ENCODE measurements at regions not wholly inside any gene's neighbourhood (a gene's known extent, or its start where the extent isn't known, plus 50 kb on each side); places are given as distances from the start of the nearest gene placed in this dataset.
"Not testable (repeated sequence)": the region's sequence is repeated elsewhere in the genome, so short reads cannot be mapped to it uniquely, and the experiment has no call there.

DNA sequence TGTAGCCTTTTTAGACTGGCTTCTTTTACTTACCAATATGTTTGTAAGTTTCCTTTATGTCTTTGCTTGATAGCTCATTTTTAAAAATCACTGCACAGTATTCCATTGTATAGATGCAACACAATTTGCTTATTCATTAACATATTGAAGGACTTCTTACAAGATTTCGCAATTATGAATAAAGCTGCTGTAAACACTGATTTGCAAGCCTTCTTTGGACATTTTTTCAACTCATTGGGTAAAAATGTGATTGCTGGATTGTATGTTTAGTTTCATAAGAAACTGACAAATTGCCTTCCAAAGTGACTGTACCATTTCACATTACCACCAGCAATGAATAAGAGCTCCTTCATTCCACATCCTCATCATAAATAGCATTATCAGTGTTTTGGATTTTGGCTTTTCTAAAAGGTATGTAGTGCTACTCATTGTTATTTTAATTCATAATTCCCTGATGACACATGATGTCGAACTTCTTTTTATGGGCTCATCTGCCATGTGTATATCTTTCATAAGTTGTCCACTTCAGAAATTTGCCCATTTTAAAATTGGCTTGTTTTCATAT lies 80.7 kb downstream of the TFAP2B start:
- DNase-seq (ENCODE audit: low spot score): no peak

DNA sequence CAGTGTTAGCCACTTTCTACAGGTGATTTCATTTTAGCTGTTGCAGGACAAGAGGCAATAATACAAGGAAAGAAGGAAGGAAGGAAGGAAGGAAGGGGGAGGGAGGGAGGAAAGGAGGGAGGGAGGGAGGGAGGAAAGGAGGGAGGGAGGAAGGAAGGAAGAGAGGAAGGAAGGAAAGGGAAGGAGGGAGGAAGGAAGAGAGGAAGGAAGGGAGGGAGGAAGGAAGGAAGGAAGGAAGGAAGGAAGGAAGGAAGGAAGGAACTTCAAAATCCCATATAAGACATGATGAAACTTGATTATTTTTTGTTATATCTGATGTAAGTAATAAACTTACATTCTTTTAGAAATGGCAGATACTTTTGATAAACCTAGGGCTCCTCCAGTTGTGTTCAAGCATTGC lies 83.6 kb downstream of the TFAP2B start:
- no peak for DNase-seq (ENCODE audit: low spot score)

DNA sequence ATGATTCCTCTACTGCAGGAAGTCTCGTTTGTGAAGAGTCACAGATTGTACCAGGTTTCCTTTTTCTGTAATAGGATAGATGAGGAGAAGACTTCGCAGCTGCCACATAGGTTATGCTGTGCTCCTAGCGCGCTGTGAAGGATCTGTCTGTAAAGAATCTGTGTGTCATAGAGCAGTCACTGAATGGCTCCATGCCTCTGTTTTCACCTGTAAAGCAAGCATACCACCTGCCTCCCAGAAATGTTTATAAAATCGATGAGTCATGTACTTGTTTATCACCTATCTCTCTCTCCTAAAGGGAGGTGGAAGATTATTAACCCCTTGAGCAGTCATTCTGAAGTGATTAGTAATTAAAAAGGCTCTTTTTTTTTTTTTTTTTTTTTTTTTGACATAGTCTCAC lies 86.6 kb downstream of the TFAP2B start:
- no peak for DNase-seq (ENCODE audit: low spot score)

DNA sequence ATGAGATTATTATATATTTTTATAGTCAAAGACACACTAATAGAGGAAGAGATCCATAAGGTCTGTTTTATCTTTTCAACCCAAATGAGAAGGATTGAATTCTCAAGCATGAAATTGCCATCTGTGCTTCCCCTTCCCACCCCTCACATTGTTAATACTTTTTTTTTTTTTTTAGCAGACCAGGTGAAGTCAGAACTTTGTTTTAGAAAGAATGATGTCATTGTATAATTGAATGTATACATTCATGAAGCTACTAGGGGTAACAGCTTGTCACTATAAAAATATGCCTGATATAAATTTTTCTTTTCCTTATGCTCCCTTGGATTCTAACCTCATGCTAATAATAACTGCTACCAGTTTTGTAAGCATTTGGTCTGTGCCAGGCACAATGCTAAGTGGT lies 88.9 kb downstream of the TFAP2B start:
- DNase-seq (ENCODE audit: low spot score): no peak

DNA sequence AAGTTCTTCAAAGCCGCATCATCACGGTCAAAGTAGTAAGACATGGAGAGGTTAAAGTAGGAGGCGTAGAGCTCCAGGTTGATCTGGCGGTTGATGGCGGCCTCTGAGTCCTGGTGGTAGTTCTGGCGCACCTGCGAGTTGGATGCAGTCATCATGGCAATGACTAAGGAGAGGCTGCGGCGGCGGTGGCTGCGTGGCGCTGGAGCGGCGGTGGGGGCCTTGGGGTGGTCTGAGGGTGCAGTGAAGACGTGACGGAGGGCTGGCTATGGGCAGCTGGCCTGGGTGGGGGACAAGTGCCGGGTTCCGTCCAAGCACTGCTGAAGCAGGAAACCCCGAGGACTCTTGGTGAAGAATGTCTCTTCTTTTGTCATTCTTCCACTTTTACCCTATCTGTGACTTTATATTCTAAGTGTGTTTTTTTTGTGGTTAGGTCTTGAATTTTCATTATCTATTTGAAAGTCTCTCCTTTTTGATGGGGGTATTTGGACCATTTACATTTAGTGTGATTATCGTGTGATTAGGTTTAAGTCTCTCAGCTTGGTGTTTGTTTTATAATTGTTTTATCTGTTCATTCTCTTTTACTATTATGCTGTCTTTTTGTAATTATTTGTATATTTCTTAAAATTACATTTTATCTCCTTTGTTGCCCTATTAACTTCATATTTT lies 94.6 kb downstream of the TFAP2B start:
- DNase-seq (ENCODE audit: low spot score): no peak

DNA sequence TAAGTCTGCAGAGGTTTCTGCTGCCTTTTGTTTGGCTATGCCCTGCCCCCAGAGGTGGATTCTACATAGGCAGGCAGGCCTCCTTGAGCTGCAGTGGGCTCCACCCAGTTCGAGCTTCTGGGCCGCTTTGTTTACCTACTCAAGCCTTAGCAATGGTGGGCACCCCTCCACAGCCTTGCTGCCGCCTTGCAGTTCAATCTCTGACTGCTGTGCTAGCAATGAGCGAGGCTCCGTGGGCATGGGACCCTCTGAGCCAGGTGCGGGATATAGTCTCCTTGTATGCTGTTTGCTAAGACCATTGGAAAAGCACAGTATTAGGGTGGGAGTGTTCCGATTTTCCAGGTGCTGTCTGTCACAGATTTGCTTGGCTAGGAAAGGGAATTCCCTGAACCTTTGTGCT lies 102.7 kb downstream of the TFAP2B start:
- DNase-seq (ENCODE audit: low spot score): not testable (repeated sequence)

DNA sequence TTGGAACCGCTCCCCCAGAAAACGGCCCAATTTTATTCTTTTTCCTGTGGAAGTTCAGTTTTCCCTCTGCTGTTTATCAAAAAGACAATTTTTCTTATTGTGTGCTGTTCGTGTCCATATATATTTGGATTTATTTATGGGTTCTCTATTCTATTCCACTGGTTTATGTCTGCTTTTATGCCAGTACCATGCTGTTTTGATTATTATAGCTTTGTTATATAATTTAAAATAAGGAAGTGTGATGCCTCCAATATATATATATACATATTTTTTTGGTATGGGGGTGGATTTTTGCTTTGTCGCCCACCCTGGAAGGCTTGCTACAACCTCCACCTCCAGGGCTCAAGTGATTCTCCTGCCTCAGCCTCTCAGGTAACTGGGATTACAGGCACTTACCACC lies 103.3 kb downstream of the TFAP2B start:
- no peak for DNase-seq (ENCODE audit: low spot score)

DNA sequence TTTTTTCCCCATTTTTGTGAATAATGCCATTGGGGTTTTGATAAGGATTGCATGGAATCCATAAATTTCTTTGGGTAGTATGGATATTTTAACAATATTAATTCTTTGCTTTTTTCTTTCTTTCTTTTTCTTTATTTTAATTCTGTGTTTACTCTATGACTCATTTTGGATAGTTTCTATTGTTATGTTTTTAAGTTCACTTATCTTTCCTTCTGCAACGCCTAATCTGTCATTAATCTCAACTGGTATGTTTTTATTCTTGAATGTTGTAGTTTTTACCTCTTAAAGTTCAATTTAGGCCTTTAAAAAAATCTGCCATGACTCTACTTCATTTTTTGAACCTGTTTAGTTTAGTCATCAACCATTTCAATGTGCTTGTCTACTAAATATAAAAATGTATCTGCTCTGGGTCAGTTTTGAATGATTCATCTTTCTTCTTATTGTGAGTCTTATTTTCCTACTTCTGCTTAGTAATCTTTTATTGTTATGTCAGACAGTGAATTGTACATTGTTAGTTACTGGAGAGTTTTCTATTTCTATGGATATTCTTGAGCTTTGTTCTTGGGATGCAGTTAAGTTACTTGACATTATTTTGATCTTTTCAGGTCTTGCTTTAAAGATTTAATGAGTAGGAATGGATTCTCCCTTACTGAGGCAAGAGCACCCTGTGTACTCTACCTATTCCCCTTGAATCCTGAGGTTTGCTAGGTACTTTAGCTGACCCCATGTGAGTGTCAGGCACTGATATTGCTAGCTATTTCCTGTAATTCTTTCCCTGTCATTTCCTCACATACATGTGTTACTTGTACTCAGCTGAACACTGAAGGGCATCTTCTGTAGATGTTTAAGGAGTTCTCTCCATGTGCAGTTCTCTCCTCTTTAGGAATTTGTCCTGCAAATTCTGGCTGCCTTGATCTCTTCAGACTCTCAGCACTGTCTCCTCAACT lies 104.2 kb downstream of the TFAP2B start:
- DNase-seq (ENCODE audit: low spot score): no peak

DNA sequence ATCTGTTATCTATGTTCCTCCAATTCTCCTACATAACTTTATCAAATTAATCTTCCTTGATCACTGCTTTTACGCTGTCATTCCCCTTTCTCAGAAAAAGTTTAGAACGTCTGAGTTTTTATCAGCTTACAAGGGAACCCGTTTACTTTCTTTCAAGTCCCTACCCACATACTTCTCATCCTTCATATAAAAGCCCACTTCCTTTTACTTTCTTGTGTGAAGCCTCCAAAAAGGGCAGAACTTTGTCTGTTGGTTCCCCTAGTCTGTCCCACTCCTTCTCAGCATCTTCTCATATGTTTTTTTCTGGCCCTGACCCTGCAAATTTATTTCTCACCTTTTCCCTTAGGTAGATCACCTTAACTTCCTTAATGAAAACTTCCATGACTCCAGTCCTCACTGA lies 106.1 kb downstream of the TFAP2B start:
- no peak for DNase-seq (ENCODE audit: low spot score)

DNA sequence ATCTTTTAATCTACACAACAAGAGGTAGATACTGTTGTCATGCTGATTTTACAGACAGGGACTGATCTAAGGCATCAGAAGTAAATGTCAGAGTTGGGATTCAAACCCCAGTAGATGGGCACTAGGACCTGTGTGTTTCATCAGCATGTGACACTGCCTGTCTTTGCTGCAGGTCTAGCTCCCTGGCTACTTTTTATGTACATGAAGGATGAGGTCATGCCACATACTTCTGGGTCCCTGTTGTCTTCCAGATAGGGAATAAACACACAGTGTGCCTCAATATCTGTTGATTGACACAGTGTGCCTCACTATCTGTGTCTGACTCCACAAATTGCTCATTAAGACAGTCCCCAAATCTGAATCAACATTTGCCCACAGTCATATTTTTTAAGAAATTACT lies 106.9 kb downstream of the TFAP2B start:
- no peak for DNase-seq (ENCODE audit: low spot score)

DNA sequence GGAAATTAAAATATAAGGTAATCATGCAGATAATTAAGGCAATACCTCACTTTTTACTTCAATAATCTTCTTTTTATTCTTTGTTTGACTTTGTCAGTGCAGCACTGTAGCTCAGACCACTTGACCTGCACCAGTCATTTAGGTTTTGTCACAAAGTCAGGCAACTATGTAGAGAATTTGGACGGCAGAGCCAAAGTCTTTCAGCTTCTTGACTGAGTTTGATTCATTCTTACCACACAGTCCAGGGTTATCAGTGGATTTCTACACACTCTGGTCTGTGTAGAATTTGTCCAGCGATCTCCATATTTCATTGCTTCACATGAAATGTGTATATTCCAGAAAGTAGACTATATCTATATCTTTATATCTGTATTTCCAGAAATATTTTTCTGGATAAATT lies 107.3 kb downstream of the TFAP2B start:
- DNase-seq (ENCODE audit: low spot score): no peak

DNA sequence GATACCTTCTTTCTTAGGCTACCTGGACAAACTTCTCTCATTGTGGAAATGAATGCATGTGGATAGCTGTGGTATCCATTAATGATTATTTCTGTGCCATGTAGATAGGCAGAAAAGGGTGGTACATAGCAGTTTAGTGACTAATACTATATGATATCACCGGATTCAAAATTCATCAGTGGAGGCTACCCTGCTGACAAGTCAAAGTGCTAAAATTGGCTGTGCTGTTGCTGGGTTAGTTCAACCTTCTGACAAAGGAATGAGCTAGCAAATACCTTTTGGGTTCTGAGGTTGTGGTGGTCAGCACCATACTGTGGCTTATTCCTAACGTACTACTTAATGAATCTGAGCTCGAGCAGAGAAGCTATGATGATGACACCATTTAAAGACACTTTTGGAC lies 109.1 kb downstream of the TFAP2B start:
- DNase-seq (ENCODE audit: low spot score): no peak

DNA sequence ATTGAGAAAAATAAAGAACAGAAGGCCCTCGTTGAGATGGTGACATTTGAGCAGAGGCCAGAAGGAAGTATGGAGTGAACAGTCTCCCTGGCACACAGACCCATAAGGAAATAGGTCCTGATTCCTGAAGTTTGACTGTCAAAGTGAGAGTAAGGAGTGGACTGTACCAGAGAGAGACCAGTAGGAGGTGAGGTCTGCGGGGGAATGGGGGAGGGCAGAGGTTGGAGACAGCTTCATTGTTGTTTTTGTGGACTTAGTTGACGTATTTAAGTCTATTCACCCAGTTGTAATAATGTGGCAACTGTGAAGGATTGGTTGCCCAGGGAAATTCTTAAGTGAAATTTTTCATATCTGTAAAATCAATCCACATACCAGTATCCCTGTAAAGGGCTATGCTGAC lies 110.7 kb downstream of the TFAP2B start:
- DNase-seq (ENCODE audit: low spot score): no peak

DNA sequence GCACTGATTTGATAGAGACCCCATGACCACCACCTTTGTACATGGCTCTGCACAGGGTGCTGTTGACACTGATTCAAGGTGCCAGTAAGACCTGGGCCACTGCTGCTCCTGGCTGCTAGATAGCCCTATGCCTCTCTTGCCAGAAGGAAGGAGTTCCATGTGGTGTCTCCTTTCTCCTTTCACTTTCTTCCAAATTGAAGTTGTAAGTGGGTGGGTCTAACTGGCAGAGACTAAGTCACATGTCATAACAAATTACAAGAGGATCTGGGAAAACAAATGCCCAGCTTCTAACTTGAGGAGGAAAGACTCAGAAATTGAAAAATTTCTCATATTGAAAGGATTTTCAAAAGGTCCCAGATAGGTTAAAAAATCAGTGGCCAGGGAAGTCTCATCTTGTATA lies 116.8 kb downstream of the TFAP2B start:
- DNase-seq (ENCODE audit: low spot score): peak; percentile 38

DNA sequence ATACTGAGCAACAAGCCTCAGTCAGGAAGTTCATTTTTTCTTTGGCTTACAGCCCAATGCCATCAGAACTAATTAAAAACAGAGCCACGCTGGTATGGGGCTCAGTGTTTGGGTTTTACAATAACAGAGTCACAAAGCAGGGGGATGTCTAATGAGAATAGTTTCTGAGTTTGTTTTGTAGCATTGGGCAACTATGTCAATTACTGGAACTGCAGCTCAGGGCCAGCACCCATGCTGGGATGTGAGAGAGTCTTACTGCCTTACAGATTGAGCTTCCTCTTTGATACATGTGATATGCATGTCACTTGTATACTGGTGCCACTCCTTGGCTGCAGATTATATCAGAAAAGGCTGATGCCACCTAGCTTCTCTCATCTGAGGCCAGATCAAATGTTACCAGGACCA lies 117.6 kb downstream of the TFAP2B start:
- DNase-seq (ENCODE audit: low spot score): peak; percentile 11

DNA sequence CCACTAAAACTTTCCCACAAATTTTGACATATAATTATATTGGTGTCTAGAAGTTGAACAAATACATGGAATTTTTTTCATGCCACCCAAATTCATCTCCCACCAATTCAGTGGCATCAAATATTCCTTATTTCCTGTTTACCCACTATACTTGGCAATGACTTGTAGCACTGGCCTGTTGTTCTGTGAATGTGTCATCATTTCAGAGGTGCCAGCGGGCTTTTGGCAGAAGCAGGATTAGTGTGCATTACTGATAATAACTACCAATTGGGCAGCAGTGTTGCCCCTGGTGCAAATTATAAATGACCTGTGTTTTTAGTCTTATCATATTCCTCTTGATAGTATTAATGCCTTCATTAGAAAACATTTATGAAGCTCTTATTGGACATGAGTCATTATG lies 121.3 kb downstream of the TFAP2B start:
- DNase-seq (ENCODE audit: low spot score): no peak

DNA sequence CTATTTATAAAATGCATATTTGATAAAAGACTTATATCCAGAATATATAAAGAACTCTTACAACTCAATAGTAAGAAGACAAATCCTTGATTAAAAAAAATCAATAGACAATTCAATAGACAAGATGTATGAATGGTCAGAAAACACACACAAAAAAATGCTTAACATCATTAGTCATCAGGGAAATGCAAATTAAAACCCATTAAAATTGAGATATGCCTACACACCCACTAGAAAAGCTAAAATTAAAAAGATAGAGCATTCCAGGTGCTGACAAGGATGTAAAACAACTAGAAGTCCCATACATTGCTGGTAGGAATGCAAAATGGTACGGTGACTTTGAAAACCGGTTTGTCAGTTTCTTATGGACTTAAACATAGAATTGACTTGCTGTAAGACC lies 127.1 kb downstream of the TFAP2B start:
- DNase-seq (ENCODE audit: low spot score): no peak

DNA sequence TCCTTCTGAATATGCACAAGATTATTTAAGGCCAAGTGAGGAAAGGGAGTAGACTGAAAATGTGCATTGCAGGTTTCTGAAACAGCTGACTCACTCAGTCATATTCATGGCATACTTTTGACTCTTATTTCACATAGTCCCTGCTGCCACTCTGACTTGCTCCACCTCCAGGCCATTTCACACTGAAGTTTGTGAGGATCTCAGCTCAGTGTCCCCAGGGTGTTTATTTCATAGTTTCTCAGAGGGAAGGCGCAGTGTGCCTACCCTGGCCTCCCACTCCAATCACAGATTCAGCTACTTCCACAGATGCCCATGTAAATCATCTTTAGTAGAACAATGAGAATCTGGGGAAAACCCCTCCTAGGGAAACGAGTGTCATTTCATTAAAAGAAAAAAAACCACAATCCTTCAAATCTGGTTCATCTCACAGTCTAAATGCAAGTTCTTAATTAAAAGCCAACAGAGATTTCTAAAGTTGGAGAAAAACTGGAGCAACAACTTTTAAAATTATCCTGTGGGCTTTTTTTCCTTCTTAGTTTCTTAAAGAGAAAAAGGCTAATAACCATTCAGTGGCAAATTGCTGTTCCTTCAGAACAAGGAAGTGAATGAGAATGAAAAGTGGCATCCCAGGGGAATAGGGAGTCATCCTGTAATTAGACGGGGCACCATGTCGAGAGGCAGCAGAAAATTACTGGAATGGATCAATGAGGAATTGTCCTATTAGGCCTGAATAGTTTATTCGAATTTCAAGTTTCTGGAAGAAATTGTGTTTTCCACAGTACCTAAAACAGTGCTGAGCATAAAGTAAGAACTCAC lies 133.6 kb downstream of the TFAP2B start:
- peak; percentile 51 for DNase-seq (ENCODE audit: low spot score)

DNA sequence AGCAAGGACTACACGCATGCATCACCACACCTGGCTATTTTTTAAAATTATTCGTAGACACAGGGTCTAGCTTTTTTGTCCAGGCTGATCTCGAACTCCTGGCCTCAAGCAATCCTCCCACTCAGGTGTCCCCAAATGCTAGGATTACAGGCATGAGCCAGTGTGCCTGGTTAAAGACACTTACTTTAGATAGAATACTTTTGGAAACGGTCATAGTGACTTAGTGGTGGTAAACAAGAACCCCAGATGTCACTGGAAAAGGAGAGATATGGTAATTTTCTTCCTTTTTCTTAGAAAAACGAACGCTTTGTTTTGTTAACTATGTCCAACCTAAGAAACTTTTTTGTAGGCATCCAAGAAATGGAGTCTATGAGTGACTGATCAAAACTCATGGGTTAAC lies 137.3 kb downstream of the TFAP2B start:
- DNase-seq (ENCODE audit: low spot score): no peak

DNA sequence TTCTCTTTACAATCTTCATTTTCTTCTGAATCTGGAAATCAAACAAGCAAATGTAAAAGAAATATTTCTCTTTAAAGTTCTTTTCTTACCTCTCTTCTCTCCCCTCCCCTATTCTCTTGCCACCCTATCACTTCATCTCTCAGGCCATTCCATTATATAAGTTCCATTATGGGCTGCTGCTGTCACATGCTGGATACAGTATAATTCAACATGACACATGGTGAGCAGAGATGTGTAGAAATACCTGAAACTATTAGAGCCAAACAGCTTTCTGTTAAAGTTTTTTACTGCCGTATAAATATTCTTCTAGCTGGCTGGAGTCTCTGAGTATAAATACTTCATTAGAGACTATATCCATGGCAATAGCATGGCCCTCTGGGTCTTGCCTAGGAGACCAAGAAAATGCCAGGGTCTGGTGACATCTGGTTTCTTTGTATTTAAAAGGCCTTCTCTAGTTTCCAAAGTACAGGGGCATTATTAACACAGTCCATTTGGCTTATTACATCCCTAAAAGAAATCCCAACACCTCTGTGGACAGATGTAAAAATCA lies 139.6 kb downstream of the TFAP2B start:
- no peak for DNase-seq (ENCODE audit: low spot score)

DNA sequence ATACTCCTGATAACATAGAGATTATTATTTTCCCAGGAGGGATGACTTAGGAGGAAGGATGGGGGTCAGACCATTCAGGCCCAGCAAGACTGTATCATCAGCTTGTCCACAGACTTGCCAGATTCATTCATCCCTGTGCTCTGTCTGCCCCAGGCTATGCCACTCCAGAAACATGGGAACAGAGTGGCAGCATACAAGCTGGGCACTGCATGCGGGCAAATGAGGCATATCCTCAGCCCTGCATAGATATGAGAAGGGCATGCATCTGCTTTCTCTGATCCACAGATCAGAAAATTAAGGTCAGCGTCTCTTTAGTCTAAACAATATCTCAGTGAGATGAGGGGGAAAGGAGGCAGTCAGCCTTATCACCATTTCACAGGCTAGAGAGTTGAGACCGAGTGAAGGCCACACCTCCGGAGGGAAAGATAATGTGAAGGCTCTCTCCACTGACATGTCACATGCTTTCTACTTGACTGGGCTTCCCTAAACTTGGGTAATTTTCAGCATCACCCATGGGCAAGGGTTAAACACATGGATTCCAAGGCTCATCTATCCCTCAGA lies 140.5 kb downstream of the TFAP2B start:
- DNase-seq (ENCODE audit: low spot score): no peak

DNA sequence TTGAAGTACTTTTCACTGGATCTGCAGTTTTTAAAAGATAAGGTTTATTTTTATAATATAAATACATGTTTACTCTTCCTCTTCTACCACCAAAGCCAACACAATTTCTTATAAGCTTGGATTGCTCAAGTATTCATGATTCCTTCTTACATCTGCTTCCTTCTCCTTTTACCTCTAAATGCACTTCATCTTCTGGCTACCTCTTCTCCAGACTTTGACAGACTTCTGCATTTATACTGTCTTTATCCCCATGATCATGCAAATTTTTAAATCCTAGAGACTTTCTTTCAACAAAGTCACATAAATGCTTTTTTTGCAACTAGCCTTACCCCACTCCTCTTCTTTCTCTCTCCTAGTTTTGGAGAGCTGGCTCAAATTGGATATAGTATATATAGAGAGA lies 142.9 kb downstream of the TFAP2B start:
- DNase-seq (ENCODE audit: low spot score): no peak
